Renal cortical epithelial cell (primary cell): ENCODE measurements at regions not wholly inside any gene's neighbourhood (a gene's known extent, or its start where the extent isn't known, plus 50 kb on each side); places are given as distances from the start of the nearest gene placed in this dataset.
"Not testable (repeated sequence)": the region's sequence is repeated elsewhere in the genome, so short reads cannot be mapped to it uniquely, and the experiment has no call there.

Experiments used
- DNase-seq: peaks from one replicate; pipeline ENCODE4 v3.0.0-alpha.2; 2011; ENCODE audit warnings: low read depth

GRCh38 chr2:149715005-149715592 is 127.5 kb upstream of the MMADHC start:
- peak; percentile 42 for DNase-seq

GRCh38 chr2:149709496-149710263 is 122.1 kb upstream of the MMADHC start:
- DNase-seq, result no peak

- DNase-seq, result no peak
Observed at GRCh38 chr2:149703281-149703680, 115.7 kb upstream of the MMADHC start.

- no peak for DNase-seq
Observed at GRCh38 chr2:149702571-149702970, 115.0 kb upstream of the MMADHC start.

GRCh38 chr2:149701241-149701640 is 113.7 kb upstream of the MMADHC start:
- DNase-seq, result no peak

GRCh38 chr2:149692961-149693396 is 105.4 kb upstream of the MMADHC start:
- peak; percentile 34 for DNase-seq

GRCh38 chr2:149690825-149691224 is 103.2 kb upstream of the MMADHC start:
- no peak for DNase-seq

GRCh38 chr2:149687052-149687427 is 99.5 kb upstream of the MMADHC start:
- DNase-seq, result no peak

GRCh38 chr2:149686136-149687051 is 98.8 kb upstream of the MMADHC start:
- DNase-seq, result no peak

- not testable (repeated sequence) for DNase-seq
Observed at GRCh38 chr2:149685401-149685800, 97.8 kb upstream of the MMADHC start.

- peak; percentile 61 for DNase-seq
Observed at GRCh38 chr2:149679286-149679685, 91.7 kb upstream of the MMADHC start.

GRCh38 chr2:149677416-149677815 is 89.8 kb upstream of the MMADHC start:
- no peak for DNase-seq

GRCh38 chr2:149670086-149670485 is 82.5 kb upstream of the MMADHC start:
- no peak for DNase-seq

GRCh38 chr2:149666809-149667320 is 79.3 kb upstream of the MMADHC start:
- DNase-seq, result no peak

- DNase-seq, result no peak
Observed at GRCh38 chr2:149664896-149665295, 77.3 kb upstream of the MMADHC start.

GRCh38 chr2:149662556-149662955 is 75.0 kb upstream of the MMADHC start:
- no peak for DNase-seq

GRCh38 chr2:149661844-149662243 is 74.3 kb upstream of the MMADHC start:
- DNase-seq, result peak; percentile 76

GRCh38 chr2:149658553-149658952 is 71.0 kb upstream of the MMADHC start:
- no peak for DNase-seq

- DNase-seq, result no peak
Observed at GRCh38 chr2:149657401-149658040, 69.9 kb upstream of the MMADHC start.

- DNase-seq, result no peak
Observed at GRCh38 chr2:149656996-149657395, 69.4 kb upstream of the MMADHC start.

GRCh38 chr2:149653831-149654445 is 66.4 kb upstream of the MMADHC start:
- DNase-seq, result no peak
